H9 (cell line): ENCODE measurements at regions not wholly inside any gene's neighbourhood (a gene's known extent, or its start where the extent isn't known, plus 50 kb on each side); places are given as distances from the start of the nearest gene placed in this dataset.

ENCODE experiments used
- DNase-seq: peaks from one replicate; pipeline ENCODE4 v3.0.0-alpha.2; 2017
- H2AFZ ChIP-seq: one replicate; pipeline ENCODE4 v1.6.1; 2013; ENCODE audit warnings: mild to moderate bottlenecking, low read length, control low read depth, moderate library complexity
- H2AK5ac ChIP-seq: 2 replicates; pipeline ENCODE4 v1.6.1; 2013; ENCODE audit warnings: low read length, control low read depth, mixed read lengths; ENCODE audit not compliant: insufficient read length
- H2BK120ac ChIP-seq: one replicate; pipeline ENCODE4 v1.6.1; 2013; ENCODE audit warnings: low read depth, mild to moderate bottlenecking, low read length, control low read depth, inconsistent platforms; ENCODE audit not compliant: poor library complexity, severe bottlenecking
- H2BK12ac ChIP-seq: 2 replicates; pipeline ENCODE4 v1.6.1; 2013; ENCODE audit warnings: low read length, control low read depth, mixed read lengths, low read depth; ENCODE audit not compliant: insufficient read length
- H2BK15ac ChIP-seq: 2 replicates; pipeline ENCODE4 v1.6.1; 2013; ENCODE audit warnings: low read depth, low read length, control low read depth
- H2BK20ac ChIP-seq: one replicate; pipeline ENCODE4 v1.6.1; 2013; ENCODE audit warnings: low read depth, mild to moderate bottlenecking, low read length, control low read depth, inconsistent platforms; ENCODE audit not compliant: poor library complexity, severe bottlenecking
- H2BK5ac ChIP-seq: 2 replicates; pipeline ENCODE4 v1.6.1; 2013; ENCODE audit warnings: low read length, control low read depth, mixed read lengths; ENCODE audit not compliant: insufficient read length
- H3K14ac ChIP-seq: 2 replicates; pipeline ENCODE4 v1.6.1; 2013; ENCODE audit warnings: low read length, control low read depth; ENCODE audit not compliant: insufficient read depth
- H3K18ac ChIP-seq: 2 replicates; pipeline ENCODE4 v1.6.1; 2013; ENCODE audit warnings: low read depth, mild to moderate bottlenecking, mixed read lengths, low read length, control low read depth; ENCODE audit not compliant: insufficient read length
- H3K23ac ChIP-seq: 2 replicates; pipeline ENCODE4 v1.6.1; 2013; ENCODE audit warnings: low read length, control low read depth, mixed read lengths, low read depth; ENCODE audit not compliant: insufficient read length
- H3K23me2 ChIP-seq: 2 replicates; pipeline ENCODE4 v1.6.1; 2013; ENCODE audit warnings: low read depth, mild to moderate bottlenecking, mixed read lengths, low read length, control low read depth; ENCODE audit not compliant: insufficient read length, poor library complexity, severe bottlenecking
- H3K27ac ChIP-seq: 2 replicates; pipeline ENCODE4 v1.5.1; 2013; ENCODE audit warnings: low read length, control low read depth, mixed read lengths, low read depth; ENCODE audit not compliant: insufficient read length
- H3K27me3 ChIP-seq: 2 replicates; pipeline ENCODE4 v1.6.1; 2013; ENCODE audit warnings: low read length, control low read depth, inconsistent platforms; ENCODE audit not compliant: insufficient read depth
- H3K4ac ChIP-seq: 2 replicates; pipeline ENCODE4 v1.6.1; 2013; ENCODE audit warnings: low read depth, mild to moderate bottlenecking, control low read depth, inconsistent platforms, low read length, moderate library complexity
- H3K4me1 ChIP-seq: 2 replicates; pipeline ENCODE4 v1.6.1; 2013; ENCODE audit warnings: low read length, control low read depth, inconsistent platforms; ENCODE audit not compliant: insufficient read depth
- H3K4me2 ChIP-seq: 2 replicates; pipeline ENCODE4 v1.6.1; 2013; ENCODE audit warnings: low read length, control low read depth, mixed read lengths; ENCODE audit not compliant: insufficient read length, insufficient read depth
- H3K56ac ChIP-seq: 2 replicates; pipeline ENCODE4 v1.6.1; 2013; ENCODE audit warnings: low read depth, mild to moderate bottlenecking, mixed read lengths, low read length, control low read depth; ENCODE audit not compliant: insufficient read length
- H3K79me1 ChIP-seq: 2 replicates; pipeline ENCODE4 v1.6.1; 2013; ENCODE audit warnings: low read depth, mild to moderate bottlenecking, moderate library complexity, low read length, control low read depth, inconsistent platforms; ENCODE audit not compliant: insufficient read depth, poor library complexity, severe bottlenecking
- H3K79me2 ChIP-seq: 2 replicates; pipeline ENCODE4 v1.6.1; 2013; ENCODE audit warnings: low read length, control low read depth, inconsistent platforms; ENCODE audit not compliant: insufficient read depth
- H3K9ac ChIP-seq: 2 replicates; pipeline ENCODE4 v1.6.1; 2013; ENCODE audit warnings: low read length, control low read depth, mixed read lengths; ENCODE audit not compliant: insufficient read length; ENCODE audit errors: extremely low read depth
- H3K9me3 ChIP-seq: one replicate; pipeline ENCODE4 v1.6.1; 2013; ENCODE audit warnings: low read depth, low read length, inconsistent platforms; ENCODE audit not compliant: control insufficient read depth
- H3T11ph ChIP-seq: one replicate; pipeline ENCODE4 v1.6.1; 2013; ENCODE audit warnings: mild to moderate bottlenecking, low read length, control low read depth, inconsistent platforms
- H4K20me1 ChIP-seq: one replicate; pipeline ENCODE4 v1.6.1; 2013; ENCODE audit not compliant: control insufficient read depth, insufficient read length, insufficient read depth
- H4K5ac ChIP-seq: 2 replicates; pipeline ENCODE4 v1.6.1; 2013; ENCODE audit warnings: low read depth, mild to moderate bottlenecking, mixed read lengths, low read length, control low read depth; ENCODE audit not compliant: insufficient read length
- H4K8ac ChIP-seq: replicated peaks from 2 replicates; pipeline ENCODE4 v1.6.1; 2013; ENCODE audit warnings: low read length, control low read depth, mixed read lengths, low read depth; ENCODE audit not compliant: insufficient read length
- H4K91ac ChIP-seq: 2 replicates; pipeline ENCODE4 v1.6.1; 2013; ENCODE audit warnings: low read depth, mild to moderate bottlenecking, moderate library complexity, mixed read lengths, low read length, control low read depth; ENCODE audit not compliant: insufficient read length
- H3K27ac Mint-ChIP-seq, 3 experiments: 2 replicates in 2 of 3; 3 replicates in 1 of 3; pipeline ENCODE4 v1.8.0; 2020 to 2021; ENCODE audit warnings: mixed read lengths in 3 of 3, mild to moderate bottlenecking in 1 of 3, moderate library complexity in 1 of 3
- H3K27me3 Mint-ChIP-seq: 2 replicates; pipeline ENCODE4 v1.8.0; 2021; ENCODE audit warnings: low read depth, mild to moderate bottlenecking, moderate library complexity, mixed read lengths
- H3K36me3 Mint-ChIP-seq, 3 experiments: 2 replicates in 2 of 3; 3 replicates in 1 of 3; pipeline ENCODE4 v1.8.0; 2020 to 2021; ENCODE audit warnings: low read depth in 3 of 3, mixed read lengths in 3 of 3; ENCODE audit not compliant: insufficient read depth in 1 of 3
- H3K4me1 Mint-ChIP-seq, 2 experiments: 2 replicates each; pipeline ENCODE4 v1.8.0; 2020; ENCODE audit warnings: mixed read lengths in 2 of 2
- H3K4me3 Mint-ChIP-seq, 2 experiments: 2 replicates in 1 of 2; 3 replicates in 1 of 2; pipeline ENCODE4 v1.8.0; 2020 to 2021; ENCODE audit warnings: mild to moderate bottlenecking in 2 of 2, mixed read lengths in 2 of 2, moderate library complexity in 1 of 2
- H3K9me3 Mint-ChIP-seq, 2 experiments: 2 replicates in 1 of 2; 3 replicates in 1 of 2; pipeline ENCODE4 v1.8.0; 2020; ENCODE audit warnings: mild to moderate bottlenecking in 2 of 2, mixed read lengths in 2 of 2, moderate library complexity in 1 of 2
- WGBS: extraction: QIAGEN DNeasy Blood & Tissue Kit; methylation state at CpG from one replicate; pipeline ENCODE4 v1.1.7; 2013; ENCODE audit warnings: missing lambda C conversion rate, low lambda C conversion rate, mixed read lengths; ENCODE audit not compliant: insufficient read length; ENCODE audit errors: extremely low coverage; 5-methylcytosine and 5-hydroxymethylcytosine counted together
- TF ChIP-seq, protein P1 (sequence below): fragments of 200-600 bp; sonication (generic); conservative IDR thresholded peaks from 3 replicates; pipeline ENCODE4 v1.8.0; 2021; ENCODE audit warnings: antibody characterized with exemption, mild to moderate bottlenecking

GRCh38 chr1:223466151-223466550 is 72.9 kb downstream of the CCDC185 start:
- no peak overlapping the region for H2BK5ac ChIP-seq
- no peak overlapping the region for H2BK120ac ChIP-seq
- H4K8ac ChIP-seq: no peak overlapping the region
- no peak for DNase-seq
- no peaks in the 10 kb centered on the region for H3K9me3 ChIP-seq
- TF ChIP-seq, protein P1, sequence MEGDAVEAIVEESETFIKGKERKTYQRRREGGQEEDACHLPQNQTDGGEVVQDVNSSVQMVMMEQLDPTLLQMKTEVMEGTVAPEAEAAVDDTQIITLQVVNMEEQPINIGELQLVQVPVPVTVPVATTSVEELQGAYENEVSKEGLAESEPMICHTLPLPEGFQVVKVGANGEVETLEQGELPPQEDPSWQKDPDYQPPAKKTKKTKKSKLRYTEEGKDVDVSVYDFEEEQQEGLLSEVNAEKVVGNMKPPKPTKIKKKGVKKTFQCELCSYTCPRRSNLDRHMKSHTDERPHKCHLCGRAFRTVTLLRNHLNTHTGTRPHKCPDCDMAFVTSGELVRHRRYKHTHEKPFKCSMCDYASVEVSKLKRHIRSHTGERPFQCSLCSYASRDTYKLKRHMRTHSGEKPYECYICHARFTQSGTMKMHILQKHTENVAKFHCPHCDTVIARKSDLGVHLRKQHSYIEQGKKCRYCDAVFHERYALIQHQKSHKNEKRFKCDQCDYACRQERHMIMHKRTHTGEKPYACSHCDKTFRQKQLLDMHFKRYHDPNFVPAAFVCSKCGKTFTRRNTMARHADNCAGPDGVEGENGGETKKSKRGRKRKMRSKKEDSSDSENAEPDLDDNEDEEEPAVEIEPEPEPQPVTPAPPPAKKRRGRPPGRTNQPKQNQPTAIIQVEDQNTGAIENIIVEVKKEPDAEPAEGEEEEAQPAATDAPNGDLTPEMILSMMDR: no peak
- no peak overlapping the region for H3K23ac ChIP-seq
- H3K56ac ChIP-seq: no peak overlapping the region
- H2BK20ac ChIP-seq: no peak overlapping the region
- no peaks in the 10 kb centered on the region for H3K79me2 ChIP-seq
- H3K18ac ChIP-seq: no peak overlapping the region
- H3K27ac Mint-ChIP-seq: no peak overlapping the region
- no peaks in the 10 kb centered on the region for H3K4me1 ChIP-seq
- H3K27me3 ChIP-seq: no peaks in the 10 kb centered on the region
- H2AK5ac ChIP-seq: no peak overlapping the region
- H3K9ac ChIP-seq: no peak overlapping the region
- H3K4me2 ChIP-seq: no peak overlapping the region
- H4K91ac ChIP-seq: no peak overlapping the region
- no peak overlapping the region for H2BK12ac ChIP-seq
- no peak overlapping the region for H3K4ac ChIP-seq
- WGBS: no CpG with 5 or more reads among the region's 1 CpG
- no peak overlapping the region for H3K27ac ChIP-seq
- peaks cover 5% of the 10 kb centered on the region; the same call in 1 of the 2 replicates for H3K27me3 Mint-ChIP-seq
- H3K36me3 Mint-ChIP-seq: peaks cover 0 to 2% (median 0%) of the 10 kb centered on the region in 3 experiments; a peak in 1 of 7 replicates
- no peaks in the 10 kb centered on the region for H3K79me1 ChIP-seq
- H3K4me1 Mint-ChIP-seq: peaks cover 5 to 10% of the 10 kb centered on the region in 2 experiments
- H2BK15ac ChIP-seq: no peak overlapping the region
- H3T11ph ChIP-seq: no peak overlapping the region
- peaks cover 2 to 3% of the 10 kb centered on the region in 2 experiments; a peak in 3 of 5 replicates for H3K9me3 Mint-ChIP-seq
- H3K14ac ChIP-seq: no peak overlapping the region
- H4K5ac ChIP-seq: no peak overlapping the region
- H3K4me3 Mint-ChIP-seq: no peak overlapping the region
- no peaks in the 10 kb centered on the region for H3K23me2 ChIP-seq
- H4K20me1 ChIP-seq: no peaks in the 10 kb centered on the region
- H2AFZ ChIP-seq: no peak overlapping the region
